Stimulated activated CD4-positive, alpha-beta T cell treated with anti-CD3 and anti-CD28 coated beads, Interleukin-12 subunit alpha, Interleukin-12 subunit beta, amount 100 ng/mL, for 24 hours (primary cell): ENCODE measurements at regions not wholly inside any gene's neighbourhood (a gene's known extent, or its start where the extent isn't known, plus 50 kb on each side); places are given as distances from the start of the nearest gene placed in this dataset.
"Not testable (repeated sequence)": the region's sequence is repeated elsewhere in the genome, so short reads cannot be mapped to it uniquely, and the experiment has no call there.

Experiments
- DNase-seq, 2 experiments: peaks; one replicate each; pipeline ENCODE4 v3.0.0-alpha.2; 2020; ENCODE audit warnings: low read depth in 2 of 2

GRCh38 chr7:155395176-155395797 is 62.6 kb upstream of the EN2 start:
- DNase-seq, result no peak

- DNase-seq, result no peak
These were observed 61.3 kb upstream of the EN2 start for GRCh38 chr7:155396661-155397060.

- not testable (repeated sequence) for DNase-seq
These were observed 59.9 kb upstream of the EN2 start for GRCh38 chr7:155397758-155398714.

GRCh38 chr7:155398944-155399343 is 59.0 kb upstream of the EN2 start:
- no peak for DNase-seq

- no peak for DNase-seq
These were observed 58.4 kb upstream of the EN2 start for GRCh38 chr7:155399577-155399976.

GRCh38 chr7:155401231-155401630 is 56.7 kb upstream of the EN2 start:
- no peak for DNase-seq

GRCh38 chr7:155401884-155402283 is 56.0 kb upstream of the EN2 start:
- no peak for DNase-seq

GRCh38 chr7:155402941-155403340 is 55.0 kb upstream of the EN2 start:
- no peak for DNase-seq

- no peak for DNase-seq
These were observed 53.0 kb upstream of the EN2 start for GRCh38 chr7:155404976-155405375.

- DNase-seq, result no peak
These were observed 52.3 kb upstream of the EN2 start for GRCh38 chr7:155405399-155406318.

- DNase-seq, result no peak
These were observed 50.1 kb upstream of the EN2 start for GRCh38 chr7:155407799-155408198.
